ENCODE measurements at regions not wholly inside any gene's neighbourhood (a gene's known extent, or its start where the extent isn't known, plus 50 kb on each side); places are given as distances from the start of the nearest gene placed in this dataset.

GRCh38 chr6:117072781-117073180, 192.6 kb upstream of the VGLL2 start:
- TF ChIP-seq EZH2phosphoT487 (IDR thresholded peaks at IDR 0.05; ENCODE audit: insufficient read depth, low read depth): no peak
- no peak for TF ChIP-seq EZH2 (IDR thresholded peaks at IDR 0.05; ENCODE audit: insufficient read depth, poor library complexity, severe bottlenecking)
